ENCODE measurements at regions not wholly inside any gene's neighbourhood (a gene's known extent, or its start where the extent isn't known, plus 50 kb on each side); places are given as distances from the start of the nearest gene placed in this dataset.
A peak's percentile ranks its signal among the peaks of the same experiment; 100 is the strongest.

DNA sequence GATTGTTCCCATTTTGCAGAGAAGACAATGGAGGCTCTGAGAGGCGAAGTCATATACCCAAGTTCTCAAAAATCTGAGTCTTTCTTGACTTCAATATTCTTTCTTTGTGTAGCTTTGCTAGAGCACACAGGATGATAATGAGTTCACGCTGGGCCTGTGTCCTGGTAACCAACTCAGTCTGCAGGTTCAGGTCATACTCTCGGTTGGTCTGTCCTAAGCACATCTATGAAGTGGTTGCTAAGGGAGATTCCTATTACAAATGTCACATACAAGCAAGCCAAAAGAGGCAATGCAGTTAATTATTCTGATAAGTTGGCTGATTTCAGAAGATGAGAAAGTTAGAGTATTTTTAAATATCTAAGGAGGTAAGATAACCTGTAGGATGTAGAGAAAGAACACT is 481.0 kb downstream of the SOX6 start (continued):
- TF ChIP-seq, protein P1, sequence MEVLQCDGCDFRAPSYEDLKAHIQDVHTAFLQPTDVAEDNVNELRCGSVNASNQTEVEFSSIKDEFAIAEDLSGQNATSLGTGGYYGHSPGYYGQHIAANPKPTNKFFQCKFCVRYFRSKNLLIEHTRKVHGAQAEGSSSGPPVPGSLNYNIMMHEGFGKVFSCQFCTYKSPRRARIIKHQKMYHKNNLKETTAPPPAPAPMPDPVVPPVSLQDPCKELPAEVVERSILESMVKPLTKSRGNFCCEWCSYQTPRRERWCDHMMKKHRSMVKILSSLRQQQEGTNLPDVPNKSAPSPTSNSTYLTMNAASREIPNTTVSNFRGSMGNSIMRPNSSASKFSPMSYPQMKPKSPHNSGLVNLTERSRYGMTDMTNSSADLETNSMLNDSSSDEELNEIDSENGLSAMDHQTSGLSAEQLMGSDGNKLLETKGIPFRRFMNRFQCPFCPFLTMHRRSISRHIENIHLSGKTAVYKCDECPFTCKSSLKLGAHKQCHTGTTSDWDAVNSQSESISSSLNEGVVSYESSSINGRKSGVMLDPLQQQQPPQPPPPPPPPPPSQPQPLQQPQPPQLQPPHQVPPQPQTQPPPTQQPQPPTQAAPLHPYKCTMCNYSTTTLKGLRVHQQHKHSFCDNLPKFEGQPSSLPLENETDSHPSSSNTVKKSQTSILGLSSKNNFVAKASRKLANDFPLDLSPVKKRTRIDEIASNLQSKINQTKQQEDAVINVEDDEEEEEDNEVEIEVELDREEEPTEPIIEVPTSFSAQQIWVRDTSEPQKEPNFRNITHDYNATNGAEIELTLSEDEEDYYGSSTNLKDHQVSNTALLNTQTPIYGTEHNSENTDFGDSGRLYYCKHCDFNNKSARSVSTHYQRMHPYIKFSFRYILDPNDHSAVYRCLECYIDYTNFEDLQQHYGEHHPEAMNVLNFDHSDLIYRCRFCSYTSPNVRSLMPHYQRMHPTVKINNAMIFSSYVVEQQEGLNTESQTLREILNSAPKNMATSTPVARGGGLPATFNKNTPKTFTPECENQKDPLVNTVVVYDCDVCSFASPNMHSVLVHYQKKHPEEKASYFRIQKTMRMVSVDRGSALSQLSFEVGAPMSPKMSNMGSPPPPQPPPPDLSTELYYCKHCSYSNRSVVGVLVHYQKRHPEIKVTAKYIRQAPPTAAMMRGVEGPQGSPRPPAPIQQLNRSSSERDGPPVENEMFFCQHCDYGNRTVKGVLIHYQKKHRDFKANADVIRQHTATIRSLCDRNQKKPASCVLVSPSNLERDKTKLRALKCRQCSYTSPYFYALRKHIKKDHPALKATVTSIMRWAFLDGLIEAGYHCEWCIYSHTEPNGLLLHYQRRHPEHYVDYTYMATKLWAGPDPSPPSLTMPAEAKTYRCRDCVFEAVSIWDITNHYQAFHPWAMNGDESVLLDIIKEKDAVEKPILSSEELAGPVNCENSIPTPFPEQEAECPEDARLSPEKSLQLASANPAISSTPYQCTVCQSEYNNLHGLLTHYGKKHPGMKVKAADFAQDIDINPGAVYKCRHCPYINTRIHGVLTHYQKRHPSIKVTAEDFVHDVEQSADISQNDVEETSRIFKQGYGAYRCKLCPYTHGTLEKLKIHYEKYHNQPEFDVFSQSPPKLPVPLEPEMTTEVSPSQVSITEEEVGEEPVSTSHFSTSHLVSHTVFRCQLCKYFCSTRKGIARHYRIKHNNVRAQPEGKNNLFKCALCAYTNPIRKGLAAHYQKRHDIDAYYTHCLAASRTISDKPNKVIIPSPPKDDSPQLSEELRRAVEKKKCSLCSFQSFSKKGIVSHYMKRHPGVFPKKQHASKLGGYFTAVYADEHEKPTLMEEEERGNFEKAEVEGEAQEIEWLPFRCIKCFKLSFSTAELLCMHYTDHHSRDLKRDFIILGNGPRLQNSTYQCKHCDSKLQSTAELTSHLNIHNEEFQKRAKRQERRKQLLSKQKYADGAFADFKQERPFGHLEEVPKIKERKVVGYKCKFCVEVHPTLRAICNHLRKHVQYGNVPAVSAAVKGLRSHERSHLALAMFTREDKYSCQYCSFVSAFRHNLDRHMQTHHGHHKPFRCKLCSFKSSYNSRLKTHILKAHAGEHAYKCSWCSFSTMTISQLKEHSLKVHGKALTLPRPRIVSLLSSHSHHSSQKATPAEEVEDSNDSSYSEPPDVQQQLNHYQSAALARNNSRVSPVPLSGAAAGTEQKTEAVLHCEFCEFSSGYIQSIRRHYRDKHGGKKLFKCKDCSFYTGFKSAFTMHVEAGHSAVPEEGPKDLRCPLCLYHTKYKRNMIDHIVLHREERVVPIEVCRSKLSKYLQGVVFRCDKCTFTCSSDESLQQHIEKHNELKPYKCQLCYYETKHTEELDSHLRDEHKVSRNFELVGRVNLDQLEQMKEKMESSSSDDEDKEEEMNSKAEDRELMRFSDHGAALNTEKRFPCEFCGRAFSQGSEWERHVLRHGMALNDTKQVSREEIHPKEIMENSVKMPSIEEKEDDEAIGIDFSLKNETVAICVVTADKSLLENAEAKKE (CRISPR knock-in tag; IDR thresholded peaks at IDR 0.05) = no peak

DNA sequence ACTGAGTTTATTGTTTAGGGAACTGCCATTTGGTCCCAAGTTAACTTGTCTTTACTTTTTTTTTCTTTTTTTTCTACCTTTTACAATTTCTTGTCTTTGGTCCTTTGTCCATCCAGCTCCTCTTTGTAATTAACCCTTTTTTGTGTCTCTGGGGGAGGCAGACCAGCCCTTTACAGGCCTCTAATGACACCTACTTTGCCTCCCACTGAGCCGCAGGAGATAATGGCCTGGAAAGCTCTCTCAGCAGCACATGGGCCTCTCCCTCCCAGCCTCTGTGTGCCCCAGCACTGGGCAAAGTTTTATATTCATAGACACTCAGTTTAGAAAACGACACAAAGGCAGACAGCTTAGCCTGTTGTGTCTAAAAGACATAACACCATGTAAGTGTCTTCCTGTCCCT is 480.4 kb downstream of the SOX6 start:
- H3K27ac Mint-ChIP-seq = no peak overlapping the region
- peaks cover 21% of the 10 kb centered on the region for H3K4me1 Mint-ChIP-seq
- Histone ChIP-seq H3K4me1 (ENCODE audit: insufficient read depth) (peaks cover 10% of the 10 kb centered on the region), H3K27me3 (ENCODE audit: insufficient read depth) (no peaks in the 10 kb centered on the region), H3K36me3 (ENCODE audit: insufficient read depth) (no peaks in the 10 kb centered on the region), H2AFZ (peak overlapping the region; percentile 56; the same call in 1 of the 2 replicates), H3F3A (replicated peaks; ENCODE audit: low read depth) (no peaks in the 10 kb centered on the region), H4K20me1 (replicated peaks; ENCODE audit: insufficient read depth) (no peaks in the 10 kb centered on the region), H3K27ac (ENCODE audit: low read depth) (no peak overlapping the region), H3K9me2 (ENCODE audit: insufficient read depth) (peaks cover 12% of the 10 kb centered on the region; the same call in 1 of the 2 replicates), H3K79me2 (replicated peaks; ENCODE audit: insufficient read depth) (no peaks in the 10 kb centered on the region), H3K4me2 (no peak overlapping the region), H3K4me3 (no peak overlapping the region)
- peaks cover 3% of the 10 kb centered on the region; the same call in 1 of the 3 replicates for H3K9me3 Mint-ChIP-seq
- no peaks in the 10 kb centered on the region for H3K36me3 Mint-ChIP-seq (ENCODE audit: low read depth)
- ATAC-seq (no peak), DNase-seq (ENCODE audit: low spot score) (no peak)
- no peak overlapping the region for H3K4me3 Mint-ChIP-seq
- peaks cover 10% of the 10 kb centered on the region for H3K27me3 Mint-ChIP-seq (ENCODE audit: insufficient read depth, low read depth, poor library complexity)
- TF ChIP-seq ZNF331 (CRISPR knock-in tag; IDR thresholded peaks at IDR 0.05; ENCODE audit: low read depth) = no peak
- no peak for TF ChIP-seq CREB1 (CRISPR knock-in tag; IDR thresholded peaks at IDR 0.05; ENCODE audit: low read depth)
- TF ChIP-seq POLR2AphosphoS5 (IDR thresholded peaks at IDR 0.05; ENCODE audit: low read depth) = no peak
- TF ChIP-seq, protein P2, sequence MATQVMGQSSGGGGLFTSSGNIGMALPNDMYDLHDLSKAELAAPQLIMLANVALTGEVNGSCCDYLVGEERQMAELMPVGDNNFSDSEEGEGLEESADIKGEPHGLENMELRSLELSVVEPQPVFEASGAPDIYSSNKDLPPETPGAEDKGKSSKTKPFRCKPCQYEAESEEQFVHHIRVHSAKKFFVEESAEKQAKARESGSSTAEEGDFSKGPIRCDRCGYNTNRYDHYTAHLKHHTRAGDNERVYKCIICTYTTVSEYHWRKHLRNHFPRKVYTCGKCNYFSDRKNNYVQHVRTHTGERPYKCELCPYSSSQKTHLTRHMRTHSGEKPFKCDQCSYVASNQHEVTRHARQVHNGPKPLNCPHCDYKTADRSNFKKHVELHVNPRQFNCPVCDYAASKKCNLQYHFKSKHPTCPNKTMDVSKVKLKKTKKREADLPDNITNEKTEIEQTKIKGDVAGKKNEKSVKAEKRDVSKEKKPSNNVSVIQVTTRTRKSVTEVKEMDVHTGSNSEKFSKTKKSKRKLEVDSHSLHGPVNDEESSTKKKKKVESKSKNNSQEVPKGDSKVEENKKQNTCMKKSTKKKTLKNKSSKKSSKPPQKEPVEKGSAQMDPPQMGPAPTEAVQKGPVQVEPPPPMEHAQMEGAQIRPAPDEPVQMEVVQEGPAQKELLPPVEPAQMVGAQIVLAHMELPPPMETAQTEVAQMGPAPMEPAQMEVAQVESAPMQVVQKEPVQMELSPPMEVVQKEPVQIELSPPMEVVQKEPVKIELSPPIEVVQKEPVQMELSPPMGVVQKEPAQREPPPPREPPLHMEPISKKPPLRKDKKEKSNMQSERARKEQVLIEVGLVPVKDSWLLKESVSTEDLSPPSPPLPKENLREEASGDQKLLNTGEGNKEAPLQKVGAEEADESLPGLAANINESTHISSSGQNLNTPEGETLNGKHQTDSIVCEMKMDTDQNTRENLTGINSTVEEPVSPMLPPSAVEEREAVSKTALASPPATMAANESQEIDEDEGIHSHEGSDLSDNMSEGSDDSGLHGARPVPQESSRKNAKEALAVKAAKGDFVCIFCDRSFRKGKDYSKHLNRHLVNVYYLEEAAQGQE (IDR thresholded peaks at IDR 0.05; ENCODE audit: unreplicated experiment) = no peak
- TF ChIP-seq NANOG (IDR thresholded peaks at IDR 0.05; ENCODE audit: borderline replicate concordance) = no peak
- TF ChIP-seq, protein P3, sequence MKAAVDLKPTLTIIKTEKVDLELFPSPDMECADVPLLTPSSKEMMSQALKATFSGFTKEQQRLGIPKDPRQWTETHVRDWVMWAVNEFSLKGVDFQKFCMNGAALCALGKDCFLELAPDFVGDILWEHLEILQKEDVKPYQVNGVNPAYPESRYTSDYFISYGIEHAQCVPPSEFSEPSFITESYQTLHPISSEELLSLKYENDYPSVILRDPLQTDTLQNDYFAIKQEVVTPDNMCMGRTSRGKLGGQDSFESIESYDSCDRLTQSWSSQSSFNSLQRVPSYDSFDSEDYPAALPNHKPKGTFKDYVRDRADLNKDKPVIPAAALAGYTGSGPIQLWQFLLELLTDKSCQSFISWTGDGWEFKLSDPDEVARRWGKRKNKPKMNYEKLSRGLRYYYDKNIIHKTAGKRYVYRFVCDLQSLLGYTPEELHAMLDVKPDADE (IDR thresholded peaks at IDR 0.05) = no peak
- TF ChIP-seq STAT1 (IDR thresholded peaks at IDR 0.05; ENCODE audit: unreplicated experiment) = no peak
